HepG2 (cell line): ENCODE measurements at regions not wholly inside any gene's neighbourhood (a gene's known extent, or its start where the extent isn't known, plus 50 kb on each side); places are given as distances from the start of the nearest gene placed in this dataset.

Experiments used
- ATAC-seq: fragments of 200-7000 bp; cut with Tn5 transposase; 3 replicates; pipeline ENCODE4 v1.9.1; 2020; ENCODE audit warnings: mild to moderate bottlenecking, moderate library complexity
- BruUV-seq: library from RNA; stranded (reverse); fragments of 400-500 nt; replicated peaks from 2 replicates; lab custom pipeline; 2021; lab: Mats Ljungman, UMichigan
- CTCF ChIA-PET: fragments of 300-600 bp; formaldehyde crosslinking; extraction: SDS; loops from one replicate; lab custom pipeline; 2021; ENCODE audit warnings: low total read pairs, inconsistent platforms, low intra/inter-chr PET ratio; lab: Yijun Ruan, JAX
- POLR2A ChIA-PET: fragments of 350-600 bp; sonication (Branson Sonifier 250); formaldehyde crosslinking; loops from one replicate; lab custom pipeline; 2020; ENCODE audit warnings: antibody characterized with exemption, inconsistent platforms; lab: Yijun Ruan, JAX
- DNase-seq: peaks from one replicate; pipeline ENCODE4 v3.0.0-alpha.2; 2015; ENCODE audit warnings: low spot score
- FAIRE-seq: peaks from 3 replicates; lab custom pipeline; 2011; peaks lifted over from hg19 to GRCh38; lab: Jason Lieb, UNC
- H2AFZ ChIP-seq: one replicate; pipeline ENCODE4 v1.6.1; 2011; ENCODE audit warnings: low read length, inconsistent platforms
- H3K27ac ChIP-seq: fragments of 300-600 bp; 3 replicates; pipeline ENCODE4 v1.8.0; 2011; ENCODE audit warnings: mixed run types, mild to moderate bottlenecking, mixed read lengths, low read length, inconsistent platforms; ENCODE audit not compliant: insufficient read depth; ENCODE audit errors: extremely low read length
- H3K27me3 ChIP-seq, 2 experiments: fragments of 200-600 bp in 1 of 2; 2 replicates in 1 of 2; 3 replicates in 1 of 2; pipeline versions ENCODE4 v1.6.0 to v1.8.0; 2011; ENCODE audit warnings: low read length in 2 of 2, mild to moderate bottlenecking in 2 of 2, moderate library complexity in 2 of 2, inconsistent platforms in 1 of 2; ENCODE audit not compliant: insufficient read depth in 2 of 2, control insufficient read depth in 1 of 2
- H3K36me3 ChIP-seq, 2 experiments: fragments of 200-600 bp in 1 of 2; replicated peaks in 1 of 2; 2 replicates in 1 of 2; 3 replicates in 1 of 2; pipeline versions ENCODE4 v1.5.1 to v1.8.0; 2011; ENCODE audit warnings: low read length in 2 of 2, inconsistent platforms in 1 of 2; ENCODE audit not compliant: insufficient read depth in 2 of 2, control insufficient read depth in 1 of 2
- H3K4me1 ChIP-seq: 2 replicates; pipeline ENCODE4 v1.5.1; 2012; ENCODE audit warnings: low read length, inconsistent platforms; ENCODE audit not compliant: insufficient read depth
- H3K4me2 ChIP-seq: 2 replicates; pipeline ENCODE4 v1.6.0; 2011; ENCODE audit warnings: low read depth, low read length, inconsistent platforms
- H3K4me3 ChIP-seq, 3 experiments: fragments of 200-600 bp in 1 of 3; sonication (generic), shearing (Covaris generic) in 1 of 3; replicated peaks in 1 of 3; 2 replicates each; pipeline ENCODE4 v1.5.1; 2011 to 2016; ENCODE audit warnings: low read length in 3 of 3, inconsistent platforms in 2 of 3, low read depth in 2 of 3, mild to moderate bottlenecking in 2 of 3, control low read depth in 1 of 3, mixed read lengths in 1 of 3; ENCODE audit not compliant: insufficient read depth in 1 of 3
- H3K79me2 ChIP-seq: one replicate; pipeline ENCODE4 v1.6.1; 2011; ENCODE audit warnings: low read length, inconsistent platforms; ENCODE audit not compliant: insufficient read depth
- H3K9ac ChIP-seq: 2 replicates; pipeline ENCODE4 v1.6.0; 2011; ENCODE audit warnings: mild to moderate bottlenecking, low read depth, low read length, inconsistent platforms; ENCODE audit not compliant: insufficient read depth
- H3K9me3 ChIP-seq: 2 replicates; pipeline ENCODE4 v1.5.1; 2012; ENCODE audit warnings: mild to moderate bottlenecking, low read length
- H4K20me1 ChIP-seq: 2 replicates; pipeline ENCODE4 v1.6.0; 2011; ENCODE audit warnings: inconsistent platforms, mild to moderate bottlenecking, low read length, moderate library complexity; ENCODE audit not compliant: insufficient read depth
- ARID2 ChIP-seq: sonication (generic); formaldehyde crosslinking; IDR thresholded peaks from 2 replicates; pipeline ENCODE4 v1.8.1; 2022; ENCODE audit warnings: mild to moderate bottlenecking, missing genetic modification reagents, borderline replicate concordance
- FOXJ3 ChIP-seq: sonication (generic); formaldehyde crosslinking; IDR thresholded peaks from 2 replicates; pipeline ENCODE4 v1.4.0; 2020; ENCODE audit warnings: missing genetic modification reagents, mild to moderate bottlenecking, borderline replicate concordance
- KAT8 ChIP-seq: IDR thresholded peaks from 2 replicates; pipeline ENCODE4 v1.6.1; 2016; ENCODE audit warnings: missing genetic modification reagents, missing compliant biosample characterization
- PAX8 ChIP-seq: sonication (generic); formaldehyde crosslinking; IDR thresholded peaks from 2 replicates; pipeline ENCODE4 v1.8.0; 2022; ENCODE audit warnings: mild to moderate bottlenecking, missing genetic modification reagents, borderline replicate concordance
- SMARCC2 ChIP-seq: fragments of 450-650 bp; IDR thresholded peaks from 2 replicates; pipeline ENCODE4 v1.6.1; 2017; ENCODE audit warnings: antibody characterized with exemption, mild to moderate bottlenecking
- ZBTB7A ChIP-seq: sonication (generic); formaldehyde crosslinking; IDR thresholded peaks from 2 replicates; pipeline ENCODE4 v1.8.0; 2022; ENCODE audit warnings: mild to moderate bottlenecking, missing genetic modification reagents
- ZNF263 ChIP-seq: sonication (generic); formaldehyde crosslinking; IDR thresholded peaks from 2 replicates; pipeline ENCODE4 v1.4.0; 2020; ENCODE audit warnings: missing genetic modification reagents
- ZNF317 ChIP-seq: sonication (generic); formaldehyde crosslinking; IDR thresholded peaks from 2 replicates; pipeline ENCODE4 v1.5.0; 2020; ENCODE audit warnings: mild to moderate bottlenecking, missing genetic modification reagents
- ZNF431 ChIP-seq: sonication (generic); formaldehyde crosslinking; IDR thresholded peaks from 2 replicates; pipeline ENCODE4 v1.9.0; 2022; ENCODE audit warnings: missing genetic modification reagents, low read depth, mild to moderate bottlenecking, borderline replicate concordance
- ZNF589 ChIP-seq: sonication (generic); formaldehyde crosslinking; conservative IDR thresholded peaks from 2 replicates; pipeline ENCODE4 v1.8.0; 2022; ENCODE audit warnings: mild to moderate bottlenecking, moderate library complexity, missing genetic modification reagents
- WGBS: methylation state at CpG from one replicate; pipeline ENCODE4 v1.1.6; 2017; ENCODE audit warnings: low lambda C conversion rate; 5-methylcytosine and 5-hydroxymethylcytosine counted together
- in situ Hi-C: cut with HindIII; loops from 2 replicates; pipeline ENCODE4 v1.10.0; 2017; ENCODE audit warnings: low pct_unique_long_range_greater_than_20kb; ENCODE audit not compliant: extremely low pct_ligation_motif_present
- intact Hi-C: fragments of 100-400 bp; cut with micrococcal nuclease; formaldehyde crosslinking; loops from one replicate; pipeline ENCODE4 v1.10.0; 2022; ENCODE audit not compliant: unreplicated experiment
- TF ChIP-seq, protein P1 (sequence below): sonication (generic); formaldehyde crosslinking; IDR thresholded peaks from 2 replicates; pipeline ENCODE4 v1.4.0; 2020; ENCODE audit warnings: missing genetic modification reagents

DNA sequence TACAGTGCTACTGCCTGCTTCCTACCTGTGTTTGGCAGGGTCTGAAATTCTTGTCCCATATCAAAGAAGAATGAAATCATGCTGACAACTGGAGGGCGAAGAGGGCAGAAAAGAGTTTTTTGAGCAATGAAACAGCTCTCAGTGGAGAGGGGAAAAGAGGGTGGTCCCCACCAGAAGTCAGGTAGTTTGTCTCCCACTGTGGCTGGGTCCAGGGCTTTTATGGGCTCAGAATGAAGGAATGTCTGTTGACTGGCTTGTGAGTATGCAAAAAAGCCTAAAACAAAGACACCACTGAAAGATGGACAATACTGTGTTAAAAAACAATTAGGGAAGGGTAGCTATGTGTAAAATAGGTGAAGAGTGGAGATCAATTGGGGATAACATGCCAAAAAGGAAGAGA, 115.0 kb downstream of the ADAM29 start:
- CTCF ChIA-PET: no interaction called here
- Histone ChIP-seq H3K9ac (no peak overlapping the region), H3K27ac (no peak overlapping the region)
- TF ChIP-seq ZBTB7A (CRISPR knock-in tag) (no peak), SMARCC2 (no peak), ARID2 (no peak), KAT8 (CRISPR knock-in tag) (no peak), ZNF317 (CRISPR knock-in tag) (no peak), PAX8 (CRISPR knock-in tag) (no peak)
- TF ChIP-seq, protein P1, sequence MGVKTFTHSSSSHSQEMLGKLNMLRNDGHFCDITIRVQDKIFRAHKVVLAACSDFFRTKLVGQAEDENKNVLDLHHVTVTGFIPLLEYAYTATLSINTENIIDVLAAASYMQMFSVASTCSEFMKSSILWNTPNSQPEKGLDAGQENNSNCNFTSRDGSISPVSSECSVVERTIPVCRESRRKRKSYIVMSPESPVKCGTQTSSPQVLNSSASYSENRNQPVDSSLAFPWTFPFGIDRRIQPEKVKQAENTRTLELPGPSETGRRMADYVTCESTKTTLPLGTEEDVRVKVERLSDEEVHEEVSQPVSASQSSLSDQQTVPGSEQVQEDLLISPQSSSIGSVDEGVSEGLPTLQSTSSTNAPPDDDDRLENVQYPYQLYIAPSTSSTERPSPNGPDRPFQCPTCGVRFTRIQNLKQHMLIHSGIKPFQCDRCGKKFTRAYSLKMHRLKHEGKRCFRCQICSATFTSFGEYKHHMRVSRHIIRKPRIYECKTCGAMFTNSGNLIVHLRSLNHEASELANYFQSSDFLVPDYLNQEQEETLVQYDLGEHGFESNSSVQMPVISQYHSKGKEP (CRISPR knock-in tag): no peak
- TF ChIP-seq, all 625 proteins: peak for 0
- no peak overlapping the region for H3K4me3 ChIP-seq
- no peak for ATAC-seq
- no peak for FAIRE-seq
- in situ Hi-C loops (no loop called here), intact Hi-C loops (no loop called here)
- 19% methylated on average over 1 of the region's 1 CpG for WGBS
- no peaks in the 10 kb centered on the region for H3K27me3 ChIP-seq
- H3K9me3 ChIP-seq: peaks cover 77% of the 10 kb centered on the region
- no TSS peak for BruUV-seq
- H3K79me2 ChIP-seq: no peaks in the 10 kb centered on the region
- POLR2A ChIA-PET: no interaction called here
- no peak overlapping the region for H3K4me2 ChIP-seq
- H2AFZ ChIP-seq: no peak overlapping the region
- H3K36me3 ChIP-seq: no peaks in the 10 kb centered on the region
- DNase-seq: no peak
- H3K4me1 ChIP-seq: no peaks in the 10 kb centered on the region
- no peaks in the 10 kb centered on the region for H4K20me1 ChIP-seq

DNA sequence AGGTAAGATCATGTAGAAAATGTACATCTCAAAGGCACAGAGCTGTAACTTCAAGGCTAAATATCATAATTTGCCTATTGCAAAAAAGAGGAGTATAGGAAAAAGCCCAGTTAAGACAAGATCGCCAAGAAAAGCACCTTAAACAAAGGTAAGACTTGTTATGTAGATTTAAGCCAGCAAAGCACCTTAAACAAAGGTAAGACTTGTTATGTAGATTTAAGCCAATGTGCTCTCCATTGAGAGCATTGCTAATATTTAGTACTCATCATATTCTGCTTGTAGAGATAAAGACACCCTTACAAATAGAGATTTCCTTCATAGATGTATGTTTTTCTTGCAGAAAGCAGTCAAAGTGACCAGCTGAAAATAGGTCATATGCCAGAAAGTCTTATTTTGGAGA, 115.8 kb downstream of the ADAM29 start:
- H3K4me3 ChIP-seq: no peak overlapping the region
- DNase-seq: no peak
- no peak overlapping the region for H3K4me2 ChIP-seq
- H3K4me1 ChIP-seq: no peaks in the 10 kb centered on the region
- no TSS peak for BruUV-seq
- 0% methylated on average over 1 of the region's 1 CpG for WGBS
- in situ Hi-C loops: no loop called here
- no peaks in the 10 kb centered on the region for H3K79me2 ChIP-seq
- no peak overlapping the region for H3K9ac ChIP-seq
- ChIA-PET POLR2A (no interaction called here), CTCF (no interaction called here)
- intact Hi-C loops: no loop called here
- no peaks in the 10 kb centered on the region for H4K20me1 ChIP-seq
- FAIRE-seq: no peak
- no peak overlapping the region for H3K27ac ChIP-seq
- no peak overlapping the region for H2AFZ ChIP-seq
- H3K9me3 ChIP-seq: peaks cover 83% of the 10 kb centered on the region
- TF ChIP-seq ZNF431 (CRISPR knock-in tag) (no peak), ZNF263 (CRISPR knock-in tag) (no peak), ZNF589 (CRISPR knock-in tag) (no peak), FOXJ3 (CRISPR knock-in tag) (no peak)
- ATAC-seq: no peak
- H3K36me3 ChIP-seq: no peaks in the 10 kb centered on the region
- no peaks in the 10 kb centered on the region for H3K27me3 ChIP-seq
